Sigmoid colon (tissue), 4 donors: ENCODE measurements at regions not wholly inside any gene's neighbourhood (a gene's known extent, or its start where the extent isn't known, plus 50 kb on each side); places are given as distances from the start of the nearest gene placed in this dataset.

Experiments
- EP300 ChIP-seq, 4 donors: sonication (generic); formaldehyde crosslinking; IDR thresholded peaks; one replicate each; pipeline ENCODE4 v1.6.1; 2017; ENCODE audit warnings: antibody characterized with exemption in 4 of 4
- POLR2A ChIP-seq, 2 donors: fragments of 450-650 bp; IDR thresholded peaks; one replicate each; pipeline ENCODE4 v1.6.1; 2016; ENCODE audit warnings: antibody characterized with exemption in 2 of 2, mild to moderate bottlenecking in 2 of 2, moderate library complexity in 2 of 2
- POLR2AphosphoS5 ChIP-seq, 4 donors: sonication (generic); formaldehyde crosslinking; IDR thresholded peaks; one replicate each; pipeline ENCODE4 v1.6.1; 2017; ENCODE audit warnings: antibody characterized with exemption in 4 of 4
- TF ChIP-seq, protein P1 (sequence below), 4 experiments: fragments of 450-650 bp in 3 of 4; fragments of 200-600 bp in 1 of 4; IDR thresholded peaks; one replicate each; pipeline ENCODE4 v1.5.1; 2016 to 2019; ENCODE audit warnings: antibody characterized with exemption in 4 of 4, mild to moderate bottlenecking in 3 of 4, moderate library complexity in 2 of 4

DNA sequence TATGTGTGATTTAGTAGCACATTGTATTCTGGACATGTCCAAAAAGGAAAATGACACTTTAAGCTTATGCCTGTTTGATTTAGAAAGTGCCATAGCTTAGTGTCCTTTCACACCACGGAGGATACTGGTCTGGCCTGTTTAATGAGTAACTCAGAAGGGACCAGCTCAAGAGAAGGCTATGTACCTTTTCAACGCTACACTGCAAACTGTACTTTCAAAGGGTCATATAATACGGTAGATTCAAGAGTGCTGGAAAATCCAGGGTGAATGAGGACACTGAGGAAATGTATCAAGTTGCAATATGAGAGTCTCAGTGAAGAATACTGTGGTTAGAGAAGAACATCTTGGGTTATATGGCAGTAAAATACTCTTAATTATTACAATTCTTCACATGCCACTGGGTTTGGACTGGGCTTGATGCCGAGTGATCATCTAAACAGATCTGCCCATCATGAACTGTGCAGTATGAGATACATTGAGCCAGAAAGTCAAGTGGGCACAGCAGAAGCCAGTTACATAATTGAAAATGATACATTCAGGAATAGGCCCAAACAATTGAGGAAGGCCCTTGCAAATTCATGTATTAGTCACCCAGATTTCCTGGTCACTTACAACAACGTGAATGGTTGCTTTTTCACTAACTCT lies 1211.5 kb upstream of the CDH9 start:
- TF ChIP-seq, protein P1, sequence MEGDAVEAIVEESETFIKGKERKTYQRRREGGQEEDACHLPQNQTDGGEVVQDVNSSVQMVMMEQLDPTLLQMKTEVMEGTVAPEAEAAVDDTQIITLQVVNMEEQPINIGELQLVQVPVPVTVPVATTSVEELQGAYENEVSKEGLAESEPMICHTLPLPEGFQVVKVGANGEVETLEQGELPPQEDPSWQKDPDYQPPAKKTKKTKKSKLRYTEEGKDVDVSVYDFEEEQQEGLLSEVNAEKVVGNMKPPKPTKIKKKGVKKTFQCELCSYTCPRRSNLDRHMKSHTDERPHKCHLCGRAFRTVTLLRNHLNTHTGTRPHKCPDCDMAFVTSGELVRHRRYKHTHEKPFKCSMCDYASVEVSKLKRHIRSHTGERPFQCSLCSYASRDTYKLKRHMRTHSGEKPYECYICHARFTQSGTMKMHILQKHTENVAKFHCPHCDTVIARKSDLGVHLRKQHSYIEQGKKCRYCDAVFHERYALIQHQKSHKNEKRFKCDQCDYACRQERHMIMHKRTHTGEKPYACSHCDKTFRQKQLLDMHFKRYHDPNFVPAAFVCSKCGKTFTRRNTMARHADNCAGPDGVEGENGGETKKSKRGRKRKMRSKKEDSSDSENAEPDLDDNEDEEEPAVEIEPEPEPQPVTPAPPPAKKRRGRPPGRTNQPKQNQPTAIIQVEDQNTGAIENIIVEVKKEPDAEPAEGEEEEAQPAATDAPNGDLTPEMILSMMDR (IDR thresholded peaks at IDR 0.05) = no peak
- no peak for TF ChIP-seq EP300 (IDR thresholded peaks at IDR 0.05)
- no peak for TF ChIP-seq POLR2A (IDR thresholded peaks at IDR 0.05)
- TF ChIP-seq POLR2AphosphoS5 (IDR thresholded peaks at IDR 0.05) = no peak
